NCI-H2081 (cell line): ENCODE measurements at regions not wholly inside any gene's neighbourhood (a gene's known extent, or its start where the extent isn't known, plus 50 kb on each side); places are given as distances from the start of the nearest gene placed in this dataset.
"Not testable (repeated sequence)": the region's sequence is repeated elsewhere in the genome, so short reads cannot be mapped to it uniquely, and the experiment has no call there.

Experiments used
- DNase-seq, 2 experiments: peaks; one replicate each; lab custom pipeline; 2025; lab: John Stamatoyannopoulos, UW

- no peak for DNase-seq
Observed at GRCh38 chr14:88064841-88065240, 59.9 kb downstream of the GPR65 start.

- no peak for DNase-seq
Observed at GRCh38 chr14:88069677-88070076, 64.7 kb downstream of the GPR65 start.

- no peak for DNase-seq
Observed at GRCh38 chr14:88075269-88075981, 70.5 kb downstream of the GPR65 start.

- no peak for DNase-seq
Observed at GRCh38 chr14:88078525-88078924, 73.6 kb downstream of the GPR65 start.

GRCh38 chr14:88079624-88080023 is 74.7 kb downstream of the GPR65 start:
- DNase-seq: peak; percentile 40 to 79

GRCh38 chr14:88085736-88086135 is 80.8 kb downstream of the GPR65 start:
- no peak for DNase-seq

- no peak for DNase-seq
Observed at GRCh38 chr14:88089445-88089844, 84.5 kb downstream of the GPR65 start.

- DNase-seq: no peak
Observed at GRCh38 chr14:88092529-88092928, 87.6 kb downstream of the GPR65 start.

GRCh38 chr14:88095791-88096190 is 90.9 kb downstream of the GPR65 start:
- DNase-seq: no peak

- peak in 1 of 2 experiments; percentile 25 for DNase-seq
Observed at GRCh38 chr14:88098163-88098562, 93.2 kb downstream of the GPR65 start.

- no peak for DNase-seq
Observed at GRCh38 chr14:88104710-88105109, 99.8 kb downstream of the GPR65 start.

- no peak for DNase-seq
Observed at GRCh38 chr14:88106377-88106776, 101.4 kb downstream of the GPR65 start.

- DNase-seq: not testable (repeated sequence)
Observed at GRCh38 chr14:88127669-88128068, 122.7 kb downstream of the GPR65 start.

- no peak for DNase-seq
Observed at GRCh38 chr14:88128816-88129215, 123.9 kb downstream of the GPR65 start.

GRCh38 chr14:88129306-88130056 is 124.5 kb downstream of the GPR65 start:
- DNase-seq: no peak

GRCh38 chr14:88130057-88130432 is 125.1 kb downstream of the GPR65 start:
- DNase-seq: no peak
